Panc1 (cell line): ENCODE measurements at regions not wholly inside any gene's neighbourhood (a gene's known extent, or its start where the extent isn't known, plus 50 kb on each side); places are given as distances from the start of the nearest gene placed in this dataset.

Experiments
- ATAC-seq: fragments of 200-7000 bp; cut with Tn5 transposase; 2 replicates; pipeline ENCODE4 v1.9.1; 2020; ENCODE audit warnings: mild to moderate bottlenecking, moderate library complexity
- BruUV-seq: library from RNA; stranded (reverse); fragments of 400-500 nt; replicated peaks from 2 replicates; lab custom pipeline; 2021; lab: Mats Ljungman, UMichigan
- CTCF ChIA-PET: fragments of 300-600 bp; sonication (Branson Sonifier 250); formaldehyde crosslinking; loops from one replicate; lab custom pipeline; 2022; ENCODE audit warnings: antibody characterized with exemption; lab: Charles Lee
- POLR2A ChIA-PET: fragments of 300-600 bp; sonication (Branson Sonifier 250); formaldehyde crosslinking; loops from one replicate; lab custom pipeline; 2022; ENCODE audit warnings: antibody characterized with exemption; lab: Charles Lee
- DNase-seq: peaks from one replicate; pipeline ENCODE4 v3.0.0-alpha.2; 2010; ENCODE audit warnings: low read depth, low spot score
- H3K27ac ChIP-seq: 2 replicates; pipeline ENCODE4 v1.5.1; 2011; ENCODE audit warnings: mild to moderate bottlenecking, low read length, inconsistent platforms
- H3K27me3 ChIP-seq: fragments of 200-500 bp; sonication (Bioruptor generic); 2 replicates; pipeline ENCODE4 v1.6.0; 2014; ENCODE audit warnings: low read length, inconsistent platforms; ENCODE audit not compliant: control insufficient read depth, insufficient read depth
- H3K36me3 ChIP-seq: fragments of 200-500 bp; sonication (Bioruptor generic); 2 replicates; pipeline ENCODE4 v1.5.1; 2014; ENCODE audit warnings: inconsistent platforms, mild to moderate bottlenecking, low read length, moderate library complexity; ENCODE audit not compliant: control insufficient read depth, insufficient read depth
- H3K4me1 ChIP-seq: 2 replicates; pipeline ENCODE4 v1.5.1; 2011; ENCODE audit warnings: inconsistent platforms, mild to moderate bottlenecking, low read length, moderate library complexity; ENCODE audit not compliant: control insufficient read depth, insufficient read depth
- H3K4me3 ChIP-seq, 2 experiments: 2 replicates each; pipeline ENCODE4 v1.5.1; 2011 to 2012; ENCODE audit warnings: low read depth in 2 of 2, low read length in 2 of 2, mild to moderate bottlenecking in 2 of 2, inconsistent platforms in 1 of 2, moderate library complexity in 1 of 2
- H3K9me3 ChIP-seq: fragments of 200-500 bp; sonication (Bioruptor generic); 2 replicates; pipeline ENCODE4 v1.5.1; 2014; ENCODE audit warnings: low read depth, mild to moderate bottlenecking, inconsistent platforms, low read length, moderate library complexity; ENCODE audit not compliant: control insufficient read depth, insufficient read depth
- CTCF ChIP-seq: fragments of 450-650 bp; IDR thresholded peaks from 2 replicates; pipeline ENCODE4 v1.5.1; 2017; ENCODE audit warnings: mild to moderate bottlenecking
- POLR2AphosphoS5 ChIP-seq: IDR thresholded peaks from 2 replicates; pipeline ENCODE4 v1.6.1; 2012; ENCODE audit warnings: mild to moderate bottlenecking, low read depth, low read length, moderate library complexity
- REST ChIP-seq, 2 experiments: IDR thresholded peaks; 2 replicates each; pipeline ENCODE4 v1.6.1; 2011 to 2012; ENCODE audit warnings: low read depth in 2 of 2, control low read depth in 1 of 2, low read length in 1 of 2, mild to moderate bottlenecking in 1 of 2, moderate library complexity in 1 of 2; ENCODE audit not compliant: insufficient read depth in 1 of 2
- SIN3A ChIP-seq: IDR thresholded peaks from 2 replicates; pipeline ENCODE4 v1.6.1; 2012; ENCODE audit warnings: low read depth, mild to moderate bottlenecking, low read length, moderate library complexity, borderline replicate concordance; ENCODE audit not compliant: insufficient read depth
- TCF7L2 ChIP-seq: IDR thresholded peaks from 2 replicates; pipeline ENCODE4 v1.6.1; 2011; ENCODE audit warnings: mild to moderate bottlenecking, low read depth, low read length, inconsistent platforms
- in situ Hi-C: cut with HindIII; loops from 2 replicates; pipeline ENCODE4 v1.10.0; 2016; ENCODE audit warnings: low sequenced_read_pairs, low pct_unique_long_range_greater_than_20kb
- intact Hi-C: fragments of 100-400 bp; cut with micrococcal nuclease; formaldehyde crosslinking; loops from one replicate; pipeline ENCODE4 v1.10.0; 2022; ENCODE audit not compliant: unreplicated experiment

- no TSS peak for BruUV-seq
- POLR2A ChIA-PET: no interaction called here
- intact Hi-C loops (loop anchor here (2.0 kb wide), 1 partner anchor 45 kb away; no protein-coding TSS in a partner anchor), in situ Hi-C loops (no loop called here)
- Histone ChIP-seq H3K4me3 (no peak overlapping the region), H3K27me3 (no peaks in the 10 kb centered on the region), H3K4me1 (no peaks in the 10 kb centered on the region), H3K27ac (no peak overlapping the region), H3K9me3 (no peaks in the 10 kb centered on the region), H3K36me3 (no peaks in the 10 kb centered on the region)
- TF ChIP-seq TCF7L2 (no peak), CTCF (no peak), SIN3A (no peak), POLR2AphosphoS5 (no peak), REST (IDR thresholded peaks at IDR 0.05; ENCODE audit: insufficient read depth in 1 of 2, low read depth in 2 of 2, low read length in 1 of 2) (no peak)
- CTCF ChIA-PET: no interaction called here
- no peak for ATAC-seq
- DNase-seq: no peak
Observed at GRCh38 chr13:83752141-83752540, 130.1 kb downstream of the SLITRK1 start.

- ATAC-seq (no peak), DNase-seq (no peak)
- H3K4me1 ChIP-seq: no peaks in the 10 kb centered on the region
- H3K36me3 ChIP-seq: no peaks in the 10 kb centered on the region
- H3K9me3 ChIP-seq: no peaks in the 10 kb centered on the region
- POLR2A ChIA-PET: no interaction called here
- no peak overlapping the region for H3K4me3 ChIP-seq
- BruUV-seq: no TSS peak
- in situ Hi-C loops: no loop called here
- CTCF ChIA-PET: no interaction called here
- H3K27me3 ChIP-seq: no peaks in the 10 kb centered on the region
- intact Hi-C loops: no loop called here
- TF ChIP-seq REST (IDR thresholded peaks at IDR 0.05; ENCODE audit: insufficient read depth in 1 of 2, low read depth in 2 of 2, low read length in 1 of 2) (no peak), SIN3A (no peak), TCF7L2 (no peak), CTCF (no peak), POLR2AphosphoS5 (no peak)
- H3K27ac ChIP-seq: no peak overlapping the region
Observed at GRCh38 chr13:83740622-83741021, 141.7 kb downstream of the SLITRK1 start.
